ENCODE measurements at regions not wholly inside any gene's neighbourhood (a gene's known extent, or its start where the extent isn't known, plus 50 kb on each side); places are given as distances from the start of the nearest gene placed in this dataset.

- no peaks in the 10 kb centered on the region for H3K9me3 ChIP-seq (ENCODE audit: control insufficient read depth, insufficient read depth, low read depth, low read length)
- CTCF ChIA-PET = no interaction called here
- TF ChIP-seq ZNF133 (tag by site-specific recombination; IDR thresholded peaks at IDR 0.05) = no peak
- TF ChIP-seq MEIS1 (CRISPR knock-in tag; IDR thresholded peaks at IDR 0.05; ENCODE audit: borderline replicate concordance) = no peak
- TF ChIP-seq ZNF239 (tag by site-specific recombination; IDR thresholded peaks at IDR 0.05) = no peak
- TF ChIP-seq ZFP69B (tag by site-specific recombination; IDR thresholded peaks at IDR 0.05) = no peak
- TF ChIP-seq KLF8 (tag by site-specific recombination; IDR thresholded peaks at IDR 0.05) = no peak
- no peak for TF ChIP-seq ZNF658 (tag by site-specific recombination; IDR thresholded peaks at IDR 0.05)
- no peak for TF ChIP-seq PRDM2 (tag by site-specific recombination; IDR thresholded peaks at IDR 0.05; ENCODE audit: borderline replicate concordance)
- TF ChIP-seq ZNF335 (tag by site-specific recombination; conservative IDR thresholded peaks at IDR 0.05) = no peak
- no peak for TF ChIP-seq ZNF529 (tag by site-specific recombination; IDR thresholded peaks at IDR 0.05; ENCODE audit: insufficient replicate concordance)
- no peak for TF ChIP-seq ZNF324 (tag by site-specific recombination; IDR thresholded peaks at IDR 0.05)
- TF ChIP-seq ZSCAN4 (tag by site-specific recombination; IDR thresholded peaks at IDR 0.05) = no peak
- no peak for TF ChIP-seq ZNF202 (tag by site-specific recombination; IDR thresholded peaks at IDR 0.05; ENCODE audit: borderline replicate concordance)
- no peak for TF ChIP-seq RBAK (tag by site-specific recombination; IDR thresholded peaks at IDR 0.05)
- TF ChIP-seq ZNF580 (tag by site-specific recombination; IDR thresholded peaks at IDR 0.05) = no peak
- no peaks in the 10 kb centered on the region for H3K4me1 ChIP-seq (ENCODE audit: control insufficient read depth, insufficient read depth, low read length)
- H3K27ac ChIP-seq (ENCODE audit: extremely low read depth, low read depth, low read length) = no peak overlapping the region
- no peak overlapping the region for H3K4me3 ChIP-seq (ENCODE audit: low read depth, low read length)
- no peaks in the 10 kb centered on the region for H3K36me3 ChIP-seq (ENCODE audit: control insufficient read depth in 2 of 2, insufficient read depth in 1 of 2, low read length in 2 of 2)
- POLR2A ChIA-PET = no interaction called here
Measured at GRCh38 chr2:22887426-22887825, 497.6 kb upstream of the KLHL29 start.

- no peaks in the 10 kb centered on the region for H3K36me3 ChIP-seq (ENCODE audit: control insufficient read depth in 2 of 2, insufficient read depth in 1 of 2, low read length in 2 of 2)
- H3K27ac ChIP-seq (ENCODE audit: extremely low read depth, low read depth, low read length) = no peak overlapping the region
- TF ChIP-seq ZNF561 (tag by site-specific recombination; IDR thresholded peaks at IDR 0.05; ENCODE audit: borderline replicate concordance) (no peak), ZNF473 (tag by site-specific recombination; IDR thresholded peaks at IDR 0.05) (no peak)
- no peaks in the 10 kb centered on the region for H3K9me3 ChIP-seq (ENCODE audit: control insufficient read depth, insufficient read depth, low read depth, low read length)
- no peak overlapping the region for H3K4me3 ChIP-seq (ENCODE audit: low read depth, low read length)
- H3K4me1 ChIP-seq (ENCODE audit: control insufficient read depth, insufficient read depth, low read length) = no peaks in the 10 kb centered on the region
- POLR2A ChIA-PET = no interaction called here
- CTCF ChIA-PET = no interaction called here
Measured at GRCh38 chr2:22887845-22888244, 497.1 kb upstream of the KLHL29 start.

- CTCF ChIA-PET = no interaction called here
- Histone ChIP-seq H3K36me3 (ENCODE audit: control insufficient read depth in 2 of 2, insufficient read depth in 1 of 2, low read length in 2 of 2) (no peaks in the 10 kb centered on the region), H3K4me3 (ENCODE audit: low read depth, low read length) (no peak overlapping the region), H3K4me1 (ENCODE audit: control insufficient read depth, insufficient read depth, low read length) (no peaks in the 10 kb centered on the region), H3K27ac (ENCODE audit: extremely low read depth, low read depth, low read length) (no peak overlapping the region), H3K9me3 (ENCODE audit: control insufficient read depth, insufficient read depth, low read depth, low read length) (no peaks in the 10 kb centered on the region)
- peak; percentile 64 for TF ChIP-seq ZIC2 (tag by site-specific recombination; IDR thresholded peaks at IDR 0.05)
- no peak for TF ChIP-seq BCL6B (tag by site-specific recombination; IDR thresholded peaks at IDR 0.05)
- POLR2A ChIA-PET = no interaction called here
Measured at GRCh38 chr2:22890132-22890531, 494.8 kb upstream of the KLHL29 start.

Measured in HEK293 (cell line).